Astrocyte (in vitro differentiated cells and primary cell): ENCODE measurements at regions not wholly inside any gene's neighbourhood (a gene's known extent, or its start where the extent isn't known, plus 50 kb on each side); places are given as distances from the start of the nearest gene placed in this dataset.

Experiments used
- CTCF ChIP-seq: IDR thresholded peaks from 2 replicates; pipeline ENCODE4 v1.5.1; 2011; ENCODE audit warnings: low read depth, mild to moderate bottlenecking, inconsistent platforms, low read length, moderate library complexity; ENCODE audit not compliant: insufficient read depth
- EZH2 ChIP-seq: IDR thresholded peaks from 2 replicates; pipeline ENCODE4 v1.6.1; 2012; ENCODE audit warnings: mild to moderate bottlenecking, low read length, inconsistent platforms; ENCODE audit not compliant: insufficient read depth

GRCh38 chr2:221810245-221810644, 238.1 kb upstream of the EPHA4 start:
- no peak for TF ChIP-seq CTCF
- TF ChIP-seq EZH2, result no peak
